IPS-20b (cell line): ENCODE measurements at regions not wholly inside any gene's neighbourhood (a gene's known extent, or its start where the extent isn't known, plus 50 kb on each side); places are given as distances from the start of the nearest gene placed in this dataset.

Experiments
- H3K27ac ChIP-seq: one replicate; pipeline ENCODE4 v1.5.1; 2013; ENCODE audit warnings: low read length
- H3K27me3 ChIP-seq: 2 replicates; pipeline ENCODE4 v1.6.1; 2013; ENCODE audit warnings: mild to moderate bottlenecking, low read length, inconsistent platforms; ENCODE audit not compliant: insufficient read depth
- H3K36me3 ChIP-seq: 2 replicates; pipeline ENCODE4 v1.6.1; 2013; ENCODE audit warnings: low read depth, mild to moderate bottlenecking, inconsistent platforms, low read length, moderate library complexity; ENCODE audit not compliant: insufficient read depth
- H3K4me1 ChIP-seq: 2 replicates; pipeline ENCODE4 v1.6.1; 2013; ENCODE audit warnings: mild to moderate bottlenecking, control low read depth, inconsistent platforms, low read length, moderate library complexity; ENCODE audit not compliant: insufficient read depth
- H3K4me3 ChIP-seq: 2 replicates; pipeline ENCODE4 v1.5.1; 2013; ENCODE audit warnings: mild to moderate bottlenecking, low read length, inconsistent platforms
- H3K9ac ChIP-seq: 2 replicates; pipeline ENCODE4 v1.6.1; 2013; ENCODE audit warnings: low read depth, mild to moderate bottlenecking, inconsistent platforms, low read length, moderate library complexity
- H3K9me3 ChIP-seq: 2 replicates; pipeline ENCODE4 v1.6.1; 2013; ENCODE audit warnings: mild to moderate bottlenecking, low read depth, low read length, inconsistent platforms; ENCODE audit not compliant: insufficient read depth

DNA sequence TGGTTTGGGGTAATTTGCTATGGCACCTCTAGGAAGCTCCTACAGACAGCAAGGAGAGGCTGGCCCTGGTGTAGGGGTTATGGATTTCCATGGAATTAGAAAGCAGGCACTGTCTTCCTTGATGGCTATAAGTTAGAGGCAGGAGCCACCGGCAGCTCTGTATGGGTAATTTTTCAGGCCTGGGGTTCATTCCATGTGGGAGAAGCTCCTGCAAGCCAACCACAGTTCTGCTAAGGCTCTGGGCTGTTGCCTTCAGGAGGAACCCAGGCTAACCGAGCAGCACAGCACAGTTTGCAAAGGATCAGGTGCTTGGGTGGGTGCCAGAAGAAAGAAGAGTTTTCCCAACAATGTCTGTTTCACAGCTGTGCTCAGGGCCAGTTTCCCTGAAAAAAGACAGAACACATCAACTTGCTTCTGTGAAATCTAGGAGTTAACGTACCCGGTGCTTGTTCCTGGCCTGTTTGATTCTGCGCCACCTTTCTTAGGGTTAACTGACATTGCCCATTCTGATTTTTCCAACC is 162.8 kb upstream of the MYLIP start:
- peaks cover 2% of the 10 kb centered on the region; the same call in 1 of the 2 replicates for H3K9me3 ChIP-seq
- H3K4me3 ChIP-seq, result no peak overlapping the region
- peaks cover 14% of the 10 kb centered on the region for H3K4me1 ChIP-seq
- H3K27me3 ChIP-seq, result no peaks in the 10 kb centered on the region
- no peaks in the 10 kb centered on the region for H3K36me3 ChIP-seq
- H3K9ac ChIP-seq, result no peak overlapping the region
- no peak overlapping the region for H3K27ac ChIP-seq

DNA sequence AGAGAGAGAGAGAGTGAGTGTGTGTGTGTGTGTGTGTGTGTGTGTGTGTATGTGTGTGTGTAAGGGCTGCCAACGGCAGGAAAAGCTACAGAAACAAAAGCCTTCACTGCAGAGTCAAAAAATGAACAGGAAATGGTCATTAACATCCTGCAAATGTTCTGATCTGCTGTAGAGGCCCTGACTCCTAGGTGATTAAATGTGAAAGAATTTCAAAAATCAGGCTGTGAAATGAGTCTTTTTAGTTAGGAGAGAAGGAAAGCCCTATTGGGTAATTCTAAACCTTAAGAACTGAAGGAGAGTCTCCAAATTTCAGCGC is 166.5 kb upstream of the MYLIP start:
- Histone ChIP-seq H3K4me3 (no peak overlapping the region), H3K27me3 (no peaks in the 10 kb centered on the region), H3K36me3 (no peaks in the 10 kb centered on the region), H3K4me1 (peaks cover 14% of the 10 kb centered on the region), H3K9ac (0 out of 2 replicates have a peak overlapping the region, but pooled peaks have one; percentile 12), H3K9me3 (peaks cover 16% of the 10 kb centered on the region), H3K27ac (no peak overlapping the region)

DNA sequence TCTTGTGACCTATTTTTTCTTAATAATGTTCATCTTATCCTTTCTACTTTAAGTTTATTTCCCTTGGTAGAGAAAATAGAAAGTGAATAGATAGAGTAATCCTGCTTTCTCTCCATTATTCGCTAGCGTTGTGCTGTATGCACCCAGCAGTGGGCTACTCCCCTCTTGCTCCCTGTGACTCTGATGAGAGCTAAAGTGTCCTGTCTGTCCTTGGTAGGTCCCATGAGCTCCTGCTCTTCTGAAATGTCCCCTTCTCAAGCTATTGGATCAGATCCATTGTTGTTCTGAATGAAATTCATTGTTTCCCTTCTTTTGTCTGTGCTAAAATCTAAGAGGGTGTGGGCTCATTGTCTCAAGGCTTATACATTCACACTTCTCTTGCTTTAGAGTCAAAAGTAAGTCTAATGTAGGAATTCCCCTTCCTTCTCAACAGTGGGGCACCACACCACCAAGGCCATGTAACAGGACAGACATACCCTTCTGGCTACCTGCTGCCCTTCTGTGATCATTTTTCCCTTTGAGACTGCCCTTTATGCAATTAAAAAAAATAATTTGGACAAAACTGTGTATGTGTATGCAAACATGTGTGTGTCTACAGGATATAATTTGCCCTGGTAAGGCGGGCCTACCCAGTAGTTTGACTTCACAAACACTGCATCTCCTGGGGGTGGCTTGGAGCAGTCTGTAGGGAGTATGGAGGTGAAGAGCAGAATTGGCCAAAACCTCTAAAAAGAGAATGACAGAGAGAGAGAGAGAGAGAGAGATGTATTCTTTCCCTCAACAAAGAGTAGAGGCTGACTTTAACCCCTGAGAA is 167.0 kb upstream of the MYLIP start:
- H3K27ac ChIP-seq, result no peak overlapping the region
- peaks cover 14% of the 10 kb centered on the region for H3K4me1 ChIP-seq
- no peaks in the 10 kb centered on the region for H3K27me3 ChIP-seq
- H3K9ac ChIP-seq, result 0 out of 2 replicates have a peak overlapping the region, but pooled peaks have one; percentile 12
- peaks cover 16% of the 10 kb centered on the region for H3K9me3 ChIP-seq
- no peaks in the 10 kb centered on the region for H3K36me3 ChIP-seq
- H3K4me3 ChIP-seq, result no peak overlapping the region

DNA sequence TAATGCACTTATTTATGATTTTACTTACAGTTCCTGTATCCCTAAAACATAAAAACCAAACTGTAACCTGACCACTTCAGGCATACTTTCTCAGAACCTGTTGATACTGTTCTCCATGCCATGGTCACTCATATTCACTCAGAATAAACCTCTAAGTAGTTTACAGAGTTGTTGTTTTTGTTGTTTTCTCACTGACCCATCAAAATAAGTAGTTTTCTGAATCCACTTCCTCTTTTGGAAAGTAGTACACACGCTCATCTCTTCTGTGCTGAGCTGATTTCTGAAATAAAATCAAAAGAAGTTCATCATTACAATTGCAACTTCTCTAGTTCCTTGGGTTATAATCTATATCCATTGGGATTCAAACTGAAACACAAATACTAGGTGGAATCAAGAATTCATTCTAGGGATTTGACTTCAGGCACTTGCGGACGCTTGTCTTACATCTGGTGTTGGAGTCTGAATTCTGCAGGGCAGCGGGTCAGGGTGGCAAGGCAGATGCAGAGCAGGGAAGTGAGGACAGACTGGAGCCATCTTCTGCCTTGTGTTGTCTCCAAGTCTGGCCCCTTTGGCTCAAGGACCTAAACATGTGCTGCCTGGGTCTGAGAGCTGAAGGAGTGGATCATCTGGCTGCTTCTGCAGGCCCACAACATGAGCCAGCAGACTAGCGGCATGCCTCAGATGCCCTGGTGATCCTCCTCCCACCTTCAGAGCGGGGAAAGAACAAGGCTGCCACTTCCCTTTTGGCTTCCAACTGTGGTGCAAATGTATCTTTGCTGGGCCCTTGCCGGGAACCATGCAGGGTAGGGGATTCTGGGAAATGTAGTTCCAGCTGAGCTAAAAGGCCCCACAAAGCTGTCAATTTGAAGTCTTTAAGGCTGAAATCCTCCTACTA is 167.9 kb upstream of the MYLIP start:
- Histone ChIP-seq H3K4me3 (0 out of 2 replicates have a peak overlapping the region, but pooled peaks have one; percentile 20), H3K27me3 (no peaks in the 10 kb centered on the region), H3K27ac (no peak overlapping the region), H3K9me3 (peaks cover 16% of the 10 kb centered on the region), H3K4me1 (peaks cover 14% of the 10 kb centered on the region), H3K9ac (no peak overlapping the region), H3K36me3 (no peaks in the 10 kb centered on the region)

DNA sequence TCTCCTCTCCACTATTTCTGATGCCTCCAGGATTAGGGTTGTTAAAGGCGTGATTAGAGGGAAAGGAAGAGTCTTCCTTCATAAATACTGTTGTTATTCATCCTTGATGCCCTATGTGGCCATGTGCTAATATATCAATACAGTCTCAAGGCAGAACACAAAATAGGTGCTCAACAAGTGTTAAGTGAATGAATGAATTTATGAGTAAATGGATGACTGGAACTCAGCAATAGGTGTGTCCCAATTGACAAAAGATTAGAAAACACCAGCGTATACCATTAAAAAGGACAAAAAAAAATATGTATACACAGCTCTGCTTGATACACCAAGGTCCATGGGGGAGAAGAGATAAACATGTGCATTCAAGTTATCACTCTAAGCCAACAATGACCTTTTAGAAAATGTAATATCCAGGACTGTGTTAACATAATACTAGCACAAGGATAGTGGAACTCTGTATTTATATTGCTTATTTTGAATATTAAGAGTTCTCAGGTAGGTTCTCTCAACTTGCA is 171.2 kb upstream of the MYLIP start:
- H3K9me3 ChIP-seq, result peaks cover 16% of the 10 kb centered on the region
- no peak overlapping the region for H3K4me3 ChIP-seq
- no peak overlapping the region for H3K9ac ChIP-seq
- no peaks in the 10 kb centered on the region for H3K27me3 ChIP-seq
- H3K36me3 ChIP-seq, result no peaks in the 10 kb centered on the region
- no peak overlapping the region for H3K27ac ChIP-seq
- peaks cover 26% of the 10 kb centered on the region for H3K4me1 ChIP-seq

DNA sequence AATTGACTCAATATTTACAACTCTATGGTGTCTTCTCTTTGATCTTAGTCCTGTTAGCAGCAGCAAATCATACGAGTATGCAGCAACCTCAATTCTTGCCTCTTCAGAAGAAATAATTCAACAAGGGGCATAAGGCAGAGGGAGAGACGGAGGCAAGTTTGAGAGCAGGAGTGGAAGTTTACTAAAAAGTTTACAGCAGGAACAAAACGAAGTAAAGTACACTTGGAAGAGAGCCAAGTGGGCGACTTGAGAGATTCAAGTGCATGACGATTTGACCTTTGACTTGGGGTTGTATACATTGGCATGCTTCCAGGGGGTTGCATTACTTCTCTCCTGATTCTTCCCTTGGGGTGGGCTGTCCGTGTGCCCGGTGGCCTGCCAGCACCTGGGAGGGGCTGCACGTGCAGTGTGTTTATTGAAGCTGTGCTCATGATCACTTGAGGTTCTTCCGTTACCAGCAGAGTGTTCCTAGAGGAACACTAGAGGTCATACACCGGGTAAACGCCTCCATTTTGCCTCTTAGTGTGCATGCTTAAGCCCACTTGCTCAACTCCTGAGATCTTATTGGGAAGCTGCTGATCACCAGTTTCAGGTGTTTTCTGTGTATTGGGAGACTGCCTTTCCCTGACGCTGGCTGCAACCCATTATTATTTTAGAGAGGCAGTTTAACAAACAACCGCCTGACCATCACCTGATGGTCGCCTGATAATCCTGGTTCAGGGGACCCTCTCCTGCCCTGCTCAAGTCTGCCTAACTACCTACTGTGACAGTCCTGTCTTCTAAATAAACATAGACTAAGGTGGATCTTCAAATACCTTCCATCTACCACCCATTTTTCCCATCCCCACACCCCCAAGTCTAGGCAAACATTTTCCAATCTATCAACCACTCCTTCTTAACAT is 172.4 kb upstream of the MYLIP start:
- no peaks in the 10 kb centered on the region for H3K27me3 ChIP-seq
- no peak overlapping the region for H3K4me3 ChIP-seq
- no peak overlapping the region for H3K9ac ChIP-seq
- H3K4me1 ChIP-seq, result peaks cover 16% of the 10 kb centered on the region; the same call in 1 of the 2 replicates
- no peak overlapping the region for H3K27ac ChIP-seq
- H3K9me3 ChIP-seq, result peaks cover 16% of the 10 kb centered on the region
- H3K36me3 ChIP-seq, result no peaks in the 10 kb centered on the region

DNA sequence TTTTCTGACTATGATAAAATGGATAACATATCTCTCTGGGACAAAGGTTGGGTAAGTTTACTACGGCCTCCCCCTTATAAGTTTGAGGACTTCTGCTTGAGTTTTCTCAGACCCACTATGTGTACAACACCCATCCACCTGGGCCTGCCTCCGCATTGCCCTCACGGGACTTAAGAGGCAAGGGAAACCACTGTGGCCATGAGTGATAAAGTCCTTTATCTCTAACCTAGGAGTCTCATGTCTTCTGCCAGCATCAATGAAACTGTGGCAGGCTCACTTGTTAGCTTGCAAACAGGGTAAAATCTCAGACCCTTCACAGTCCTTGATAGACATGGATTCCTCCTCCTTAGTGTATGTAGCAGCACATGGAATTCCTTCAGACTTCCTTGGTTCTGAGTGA is 173.4 kb upstream of the MYLIP start:
- no peak overlapping the region for H3K27ac ChIP-seq
- H3K9me3 ChIP-seq, result peaks cover 8% of the 10 kb centered on the region
- H3K4me1 ChIP-seq, result peaks cover 13% of the 10 kb centered on the region; the same call in 1 of the 2 replicates
- H3K27me3 ChIP-seq, result no peaks in the 10 kb centered on the region
- no peak overlapping the region for H3K9ac ChIP-seq
- no peaks in the 10 kb centered on the region for H3K36me3 ChIP-seq
- H3K4me3 ChIP-seq, result no peak overlapping the region

DNA sequence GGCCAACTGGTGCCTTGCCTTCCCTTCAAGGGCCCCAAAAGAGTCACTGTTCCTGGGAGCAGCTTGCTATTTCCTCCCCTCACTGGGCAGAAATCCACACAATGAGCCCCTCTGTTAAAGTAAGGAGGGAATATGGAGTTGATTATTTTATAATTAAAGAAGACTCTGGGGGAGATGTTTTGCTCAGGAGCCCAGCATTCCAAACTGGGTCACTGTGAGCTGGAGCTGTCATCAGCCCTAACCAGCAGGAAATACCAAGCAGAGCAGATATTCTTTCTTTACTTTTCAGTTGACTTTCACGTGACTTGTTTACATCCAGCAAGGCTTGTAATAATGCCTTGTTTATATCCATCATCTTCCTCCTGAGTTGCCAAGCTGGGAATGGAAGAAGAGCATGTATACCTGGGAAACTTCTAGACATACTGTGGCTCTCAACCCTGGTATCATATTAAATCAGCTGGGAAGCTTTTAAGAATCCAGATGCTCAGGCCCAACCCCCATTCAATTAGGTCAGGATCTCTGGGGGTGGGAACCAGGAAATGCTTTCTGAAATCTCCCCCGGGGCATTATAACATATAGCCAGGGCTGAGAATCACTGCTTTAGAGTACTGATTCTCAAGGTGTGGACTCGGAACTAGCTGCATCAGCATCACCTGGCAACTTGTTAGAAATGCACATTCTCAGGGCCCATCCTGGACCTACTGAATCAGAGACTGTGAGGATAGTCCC is 175.6 kb upstream of the MYLIP start:
- Histone ChIP-seq H3K27me3 (no peaks in the 10 kb centered on the region), H3K9me3 (no peaks in the 10 kb centered on the region), H3K36me3 (no peaks in the 10 kb centered on the region), H3K4me1 (peaks cover 28% of the 10 kb centered on the region), H3K4me3 (no peak overlapping the region), H3K9ac (no peak overlapping the region), H3K27ac (no peak overlapping the region)

DNA sequence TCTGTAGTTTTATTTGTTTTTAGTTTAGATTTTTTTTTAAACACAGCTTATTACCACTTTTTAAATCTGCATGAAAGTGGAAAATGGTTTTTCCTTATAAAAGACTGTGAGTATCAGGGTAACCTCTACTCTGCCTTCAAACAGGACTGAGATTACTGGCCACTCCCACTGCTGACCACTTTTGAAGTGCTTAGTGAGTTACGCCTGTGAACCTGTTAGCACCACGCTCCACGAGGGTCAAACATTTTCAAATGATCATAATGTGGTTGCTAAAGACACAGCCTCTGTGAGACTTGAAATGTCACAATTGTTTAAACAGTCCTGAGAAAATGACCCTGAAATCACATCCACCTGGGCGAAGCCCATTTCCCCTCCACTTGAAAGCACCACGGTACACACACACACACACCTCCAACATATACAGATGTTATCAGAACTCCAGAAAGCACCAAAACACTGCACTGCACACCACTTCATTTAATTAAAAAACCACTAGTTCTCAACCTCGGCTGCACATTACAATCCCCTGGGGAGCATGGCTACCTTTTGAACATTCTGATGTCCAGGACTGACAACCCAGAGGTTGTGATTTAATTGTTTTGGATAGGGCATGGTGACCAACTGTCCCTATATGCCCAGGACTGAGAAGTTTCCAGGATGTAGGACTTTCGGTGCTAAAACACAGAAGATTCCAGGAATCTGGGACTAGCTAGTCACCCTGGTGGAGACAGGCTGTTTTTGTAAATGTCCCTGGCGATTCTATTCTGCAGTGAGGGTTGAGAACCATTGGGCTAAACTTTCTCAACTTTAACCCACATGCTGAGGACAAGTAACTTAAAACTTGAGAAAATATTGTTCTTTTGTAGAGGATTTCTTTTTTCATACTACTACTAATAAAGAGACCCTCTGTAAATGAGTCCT is 176.4 kb upstream of the MYLIP start:
- Histone ChIP-seq H3K36me3 (no peaks in the 10 kb centered on the region), H3K27ac (no peak overlapping the region), H3K9ac (no peak overlapping the region), H3K27me3 (no peaks in the 10 kb centered on the region), H3K9me3 (no peaks in the 10 kb centered on the region), H3K4me3 (no peak overlapping the region), H3K4me1 (peaks cover 28% of the 10 kb centered on the region)
